G401.6 (cell line): ENCODE measurements at regions not wholly inside any gene's neighbourhood (a gene's known extent, or its start where the extent isn't known, plus 50 kb on each side); places are given as distances from the start of the nearest gene placed in this dataset.
"Not testable (repeated sequence)": the region's sequence is repeated elsewhere in the genome, so short reads cannot be mapped to it uniquely, and the experiment has no call there.

ENCODE experiments used
- FAIRE-seq: peaks from 2 replicates; lab custom pipeline; 2012; peaks lifted over from hg19 to GRCh38; lab: Jason Lieb, UNC

DNA sequence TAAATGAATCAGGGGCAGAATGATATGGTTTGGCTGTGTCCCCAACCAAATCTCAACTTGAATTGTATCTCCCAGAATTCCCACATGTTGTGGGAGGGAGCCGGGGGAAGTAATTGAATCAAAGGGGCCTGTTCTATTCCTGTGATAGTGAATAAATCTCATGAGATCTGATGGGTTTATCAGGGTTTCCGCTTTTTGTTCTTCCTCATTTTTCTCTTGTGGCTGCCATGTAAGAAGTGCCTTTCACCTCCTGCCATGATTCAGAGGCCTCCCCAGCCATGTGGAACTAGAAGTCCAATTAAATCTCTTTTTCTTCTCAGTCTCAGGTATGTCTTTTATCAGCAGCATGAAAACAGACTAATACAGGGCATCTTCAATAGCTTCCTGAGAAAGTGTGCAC, 107.0 kb downstream of the OTUD1 start:
- FAIRE-seq = not testable (repeated sequence)

DNA sequence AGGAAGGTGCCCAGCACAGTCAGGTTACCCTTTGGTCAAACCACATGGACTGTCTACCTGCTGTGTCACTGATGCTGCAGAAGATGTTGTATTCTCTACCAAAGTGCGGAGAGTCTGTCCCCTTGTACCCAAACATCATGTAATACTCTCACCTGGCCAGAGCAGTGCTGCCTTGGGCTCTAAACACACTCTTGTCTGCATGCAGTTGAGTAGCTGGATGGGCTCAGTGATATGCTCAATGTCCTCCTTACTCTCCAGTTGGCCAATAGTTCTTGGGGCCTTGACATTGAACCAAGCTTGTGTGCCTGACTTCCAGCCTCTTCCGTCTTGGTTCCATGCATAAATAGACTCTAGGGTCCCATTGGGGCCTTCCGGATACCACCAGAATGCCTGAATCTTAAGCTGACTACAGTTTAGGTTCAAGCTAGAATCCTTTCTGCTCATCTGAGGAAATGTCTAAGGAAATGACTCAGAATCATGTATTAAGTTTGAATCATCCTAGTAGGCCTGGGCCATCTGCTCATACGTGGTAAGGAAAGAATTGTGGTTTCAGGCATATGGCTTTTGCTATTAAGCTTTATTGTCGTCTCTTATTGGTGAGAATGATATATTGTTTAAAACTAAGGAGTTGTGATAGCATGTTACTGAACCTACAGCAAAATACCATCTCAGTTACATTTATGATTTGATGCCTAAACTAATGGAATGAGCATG, 118.0 kb downstream of the OTUD1 start:
- FAIRE-seq = no peak

DNA sequence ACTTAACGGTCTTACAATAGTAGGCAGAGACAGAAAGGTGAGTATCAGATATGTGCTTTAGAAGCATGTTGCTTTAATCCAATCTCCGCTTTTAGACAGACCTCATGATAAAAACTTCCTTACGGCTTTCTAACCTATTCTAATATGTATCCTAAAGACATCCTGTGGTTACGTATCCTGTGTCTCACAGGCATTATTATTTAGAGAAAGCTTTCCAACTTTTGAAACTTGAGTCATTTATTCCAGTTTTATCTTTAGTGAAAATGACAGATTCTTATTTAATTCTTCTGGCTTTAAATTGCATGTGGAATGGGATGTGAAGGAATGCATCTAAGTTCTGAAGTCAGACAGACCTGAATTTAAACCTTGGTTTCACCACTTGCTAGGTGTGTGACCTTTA, 118.9 kb downstream of the OTUD1 start:
- no peak for FAIRE-seq

DNA sequence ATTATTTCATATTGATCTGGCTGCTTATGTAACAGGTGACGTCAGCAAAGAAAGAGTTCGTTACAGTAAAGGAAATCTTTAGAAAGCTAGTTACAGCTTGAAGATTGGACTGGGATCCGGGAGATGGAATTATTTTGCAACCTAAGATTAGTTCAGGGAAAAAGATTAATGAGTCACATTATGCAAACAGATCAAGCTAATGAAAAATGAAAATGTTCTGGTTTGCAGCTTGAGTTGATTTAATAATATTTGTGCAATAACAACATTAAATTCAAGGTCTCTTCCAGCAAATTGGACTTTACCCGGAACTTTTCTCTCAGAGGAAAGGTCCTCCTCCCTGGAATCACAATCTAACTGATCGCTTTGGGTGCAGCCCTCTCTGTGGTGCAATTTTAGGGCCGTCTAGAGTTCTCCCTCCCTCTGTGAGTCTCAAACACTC, 119.5 kb downstream of the OTUD1 start:
- no peak for FAIRE-seq

DNA sequence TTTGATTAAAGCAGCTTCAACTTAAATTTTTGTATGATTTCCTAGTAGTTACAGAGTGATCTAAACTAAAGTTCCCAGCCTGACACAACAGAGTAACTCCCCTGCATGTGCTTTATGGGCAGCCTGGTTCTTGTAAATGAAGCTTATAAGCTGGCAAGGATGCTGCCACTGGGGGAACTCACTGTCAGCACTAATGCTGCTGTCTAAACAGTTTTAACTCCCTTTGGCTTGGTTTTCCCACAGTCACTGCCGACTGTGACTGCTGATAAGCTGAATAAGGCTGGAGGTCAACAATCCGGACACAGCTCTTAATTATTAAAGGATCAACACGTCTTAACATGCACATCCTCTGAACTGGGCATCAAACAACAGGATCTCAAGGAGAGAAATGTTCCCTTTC, 130.1 kb downstream of the OTUD1 start:
- no peak for FAIRE-seq

- FAIRE-seq = no peak
These were observed 133.0 kb downstream of the OTUD1 start for GRCh38 chr10:23571884-23572283.

GRCh38 chr10:23581906-23582450, 143.1 kb downstream of the OTUD1 start:
- FAIRE-seq = no peak

DNA sequence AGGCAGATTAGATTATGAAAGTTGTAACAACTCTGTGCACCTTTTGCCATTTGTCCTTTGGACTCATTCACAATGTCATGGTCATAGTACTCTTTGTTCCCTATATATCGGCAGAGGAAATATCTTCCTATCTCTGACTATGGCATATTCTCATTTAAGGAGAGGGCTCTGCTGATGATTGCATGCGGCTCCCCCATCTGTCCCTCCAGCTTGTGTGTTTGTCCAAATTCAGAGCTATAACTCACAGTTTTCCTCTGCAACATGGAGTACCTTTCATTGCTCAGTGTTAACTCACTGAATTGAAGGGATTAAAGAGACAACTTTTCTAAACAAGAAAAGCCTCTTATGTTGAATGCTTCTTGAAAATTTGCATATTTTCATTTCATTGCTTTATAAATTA, 145.5 kb downstream of the OTUD1 start:
- FAIRE-seq = no peak

- no peak for FAIRE-seq
These were observed 146.3 kb downstream of the OTUD1 start for GRCh38 chr10:23585186-23585585.

DNA sequence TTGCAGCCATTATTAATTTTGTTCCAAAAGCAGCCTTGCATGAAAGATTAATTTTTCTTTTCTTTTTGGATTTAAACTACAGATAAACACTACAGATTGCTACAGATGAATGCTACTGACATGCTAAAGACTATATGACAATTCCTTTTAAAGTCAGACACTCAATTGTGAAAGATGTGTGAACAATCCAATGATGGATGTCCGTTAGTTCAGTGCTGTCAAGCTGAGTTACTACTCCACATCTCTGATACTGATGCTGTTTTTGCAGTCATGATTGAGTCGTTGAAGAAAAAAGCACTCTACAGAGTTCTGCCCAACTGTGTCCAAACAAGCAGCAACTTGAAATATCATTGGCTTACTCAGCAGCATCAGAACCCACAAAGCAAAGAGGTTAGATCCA, 146.8 kb downstream of the OTUD1 start:
- FAIRE-seq = no peak

- not testable (repeated sequence) for FAIRE-seq
These were observed 156.4 kb downstream of the OTUD1 start for GRCh38 chr10:23595278-23595677.

- no peak for FAIRE-seq
These were observed 165.7 kb downstream of the OTUD1 start for GRCh38 chr10:23604613-23605012.

GRCh38 chr10:23606456-23606855, 167.6 kb downstream of the OTUD1 start:
- no peak for FAIRE-seq

GRCh38 chr10:23608926-23609325, 170.1 kb downstream of the OTUD1 start:
- no peak for FAIRE-seq

- FAIRE-seq = no peak
These were observed 171.9 kb downstream of the OTUD1 start for GRCh38 chr10:23610626-23611307.

DNA sequence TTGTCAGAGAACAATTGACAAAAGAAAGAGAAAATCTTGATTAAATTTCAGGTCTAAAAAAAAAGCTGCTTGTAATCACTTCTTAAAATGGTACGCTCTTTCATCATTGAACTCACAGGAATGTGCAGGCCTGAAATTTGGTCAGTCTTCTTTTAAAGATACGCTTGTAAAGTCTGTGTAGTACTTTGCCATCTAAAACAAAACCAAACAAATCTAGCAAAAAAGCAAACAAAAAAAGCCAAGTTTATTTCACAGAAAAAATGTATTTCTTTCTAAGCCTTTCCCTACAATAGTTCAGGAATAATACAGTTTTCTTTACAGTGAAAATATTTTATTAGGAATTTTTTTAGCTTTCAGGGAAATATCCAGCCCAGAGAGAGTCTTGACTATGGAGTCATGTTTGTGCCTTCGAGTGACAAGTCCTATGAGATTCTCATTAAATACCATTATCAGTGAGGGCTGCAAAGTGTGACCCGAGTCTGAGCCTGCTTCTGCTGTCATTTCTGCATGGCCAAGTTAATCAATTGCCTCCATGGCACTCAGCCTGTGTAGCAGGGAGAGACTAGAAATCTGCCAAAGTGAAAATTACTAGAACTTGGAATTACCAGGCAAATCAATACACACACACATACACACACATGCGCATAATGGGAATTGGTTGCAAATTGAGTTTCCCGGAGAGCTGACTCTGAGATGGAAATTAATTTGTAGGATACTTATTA, 172.6 kb downstream of the OTUD1 start:
- FAIRE-seq = no peak

DNA sequence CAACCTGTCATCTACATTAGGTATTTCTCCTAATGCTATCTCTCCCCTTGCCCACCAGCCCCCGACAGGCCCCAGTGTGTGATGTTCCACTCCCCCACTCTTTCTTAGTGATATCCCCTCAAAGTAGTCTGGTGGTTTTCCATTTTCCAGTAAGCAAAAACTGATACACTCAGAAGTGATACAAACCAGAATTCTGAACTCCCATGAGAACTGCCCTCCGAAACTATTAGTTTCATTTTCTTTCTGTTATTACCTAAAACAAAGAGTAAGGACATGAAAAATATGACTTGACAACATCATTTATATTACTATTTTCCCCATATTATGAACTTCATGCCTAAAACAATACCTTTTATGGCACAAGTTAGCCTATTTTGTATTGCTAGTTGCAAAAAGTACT, 175.0 kb downstream of the OTUD1 start:
- no peak for FAIRE-seq

DNA sequence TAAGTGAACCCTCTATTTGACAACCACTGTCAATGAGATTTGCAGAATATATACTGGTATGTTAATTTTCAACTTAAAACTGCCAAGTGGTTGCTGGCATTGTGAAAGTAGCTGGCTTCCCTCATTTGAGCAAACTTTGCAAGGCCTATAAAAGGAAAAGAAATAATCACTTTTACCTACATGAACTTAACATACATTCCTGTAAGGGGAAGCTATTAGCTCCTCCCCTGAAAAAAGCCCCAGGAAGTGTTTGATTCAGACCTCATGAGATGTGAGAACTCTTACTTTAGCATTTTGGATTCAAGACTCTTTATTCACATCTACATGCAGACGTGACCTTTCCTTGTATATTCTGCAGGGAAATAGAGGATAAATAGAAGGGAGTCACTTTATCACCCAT, 175.6 kb downstream of the OTUD1 start:
- no peak for FAIRE-seq

DNA sequence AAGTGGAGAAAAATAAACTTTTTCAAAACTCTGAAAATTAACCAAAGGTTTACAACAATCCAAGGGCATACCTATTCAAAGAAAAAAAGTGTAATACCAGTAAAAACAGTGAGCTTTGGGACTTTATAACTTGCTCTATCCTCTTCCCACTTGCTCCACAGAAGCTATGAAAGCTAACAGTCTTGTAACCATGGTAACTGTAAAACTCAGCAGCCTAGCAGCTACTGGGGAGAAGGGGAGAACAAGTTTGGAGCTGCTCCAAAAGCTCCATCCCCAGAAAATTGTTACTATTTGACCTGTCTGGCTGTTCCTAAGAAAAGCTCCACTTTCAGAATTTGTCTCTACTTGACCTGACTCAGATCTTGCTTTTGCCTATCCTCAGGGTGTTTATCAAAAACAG, 191.5 kb downstream of the OTUD1 start:
- no peak for FAIRE-seq

DNA sequence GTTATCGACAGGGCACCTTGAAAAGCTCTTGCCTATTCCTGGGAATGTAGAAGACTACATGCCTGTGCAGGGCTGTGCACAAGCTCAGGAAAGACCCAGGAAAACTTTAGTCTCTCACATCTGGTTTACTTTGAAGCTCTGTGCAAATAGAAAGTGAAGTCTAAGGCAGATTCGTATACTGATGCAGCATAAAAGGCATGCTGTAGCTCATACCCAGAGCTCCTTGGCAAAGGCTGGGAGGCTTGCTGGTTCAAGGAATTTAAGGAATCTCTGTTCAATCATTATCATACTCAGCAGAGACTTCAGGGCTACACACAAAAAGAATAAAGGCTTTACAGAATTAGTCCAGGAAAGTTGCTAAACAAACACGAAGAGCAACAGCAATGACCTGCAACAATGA, 192.0 kb downstream of the OTUD1 start:
- no peak for FAIRE-seq

GRCh38 chr10:23643111-23643780, 204.4 kb downstream of the OTUD1 start:
- no peak for FAIRE-seq

- no peak for FAIRE-seq
These were observed 209.7 kb downstream of the OTUD1 start for GRCh38 chr10:23648618-23649017.

DNA sequence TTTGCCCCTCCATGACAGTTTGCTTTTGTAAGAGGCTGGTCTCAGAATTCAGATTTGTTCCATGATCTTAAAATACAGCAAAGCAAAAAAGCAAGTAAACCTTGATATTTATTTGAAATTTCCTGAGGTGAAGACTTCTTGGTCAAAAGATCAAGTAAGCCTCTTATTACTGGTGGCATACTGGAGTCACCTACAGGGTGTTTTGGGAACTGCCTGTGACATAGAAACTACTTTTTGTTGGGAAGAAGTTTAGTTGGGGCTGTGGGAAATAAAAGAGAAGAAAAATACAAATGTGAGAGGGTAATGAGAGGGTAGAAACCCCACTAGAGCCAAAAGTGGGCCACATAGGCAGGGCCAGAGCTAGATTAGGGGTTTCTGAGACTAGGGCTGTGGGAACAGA, 217.9 kb downstream of the OTUD1 start:
- FAIRE-seq = no peak
